ENCODE measurements at regions not wholly inside any gene's neighbourhood (a gene's known extent, or its start where the extent isn't known, plus 50 kb on each side); places are given as distances from the start of the nearest gene placed in this dataset.

DNA sequence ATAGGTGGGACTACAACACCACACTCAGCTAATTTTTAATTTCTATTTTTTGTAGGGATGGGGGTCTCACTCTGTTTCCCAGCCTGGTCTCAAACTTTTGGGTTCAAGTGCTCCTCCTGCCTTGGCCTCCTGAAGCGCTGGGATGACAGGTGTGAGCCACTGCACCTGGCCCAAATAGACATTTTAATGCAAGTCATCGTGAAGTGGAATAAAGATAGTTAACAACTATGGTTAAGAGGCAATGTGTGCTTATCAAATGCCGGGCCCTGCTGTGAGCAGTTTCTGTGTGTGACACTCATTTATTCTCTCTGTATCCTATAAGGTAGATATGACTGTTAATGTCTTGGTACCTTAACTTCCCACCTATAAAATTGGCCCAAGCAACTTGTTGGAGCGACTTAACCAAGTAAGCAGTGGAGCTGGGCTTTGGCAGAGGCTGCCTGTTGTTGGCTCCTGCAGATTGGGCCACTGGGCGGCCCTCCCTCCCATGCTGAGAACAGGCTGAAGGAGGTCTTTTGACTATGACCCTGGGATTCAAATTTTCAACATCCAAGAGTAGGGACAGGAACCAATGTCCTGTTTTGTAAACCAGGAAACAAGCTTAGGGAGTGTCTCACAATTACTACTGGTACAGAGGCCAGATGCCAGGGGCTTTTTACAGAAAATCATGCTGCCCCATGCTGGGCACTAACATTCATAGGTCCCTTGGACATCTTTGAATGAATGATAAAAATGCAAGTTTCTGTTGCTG, 450.7 kb downstream of the TSHZ3 start:
- Histone ChIP-seq H3F3A (ENCODE audit: low read depth) (no peaks in the 10 kb centered on the region), H3K4me1 (peaks cover 7% of the 10 kb centered on the region), H3K36me3 (no peaks in the 10 kb centered on the region), H3K9me3 (ENCODE audit: low read depth) (no peaks in the 10 kb centered on the region), H2AFZ (replicated peaks) (no peak overlapping the region), H3K4me3 (no peak overlapping the region), H4K20me1 (ENCODE audit: low read depth) (no peaks in the 10 kb centered on the region), H3K27ac (no peak overlapping the region), H3K4me2 (no peak overlapping the region), H3K27me3 (no peaks in the 10 kb centered on the region), H3K9ac (no peak overlapping the region), H3K79me2 (ENCODE audit: low read depth) (no peaks in the 10 kb centered on the region)
- no peaks in the 10 kb centered on the region for H3K9me3 Mint-ChIP-seq
- no peak for DNase-seq (ENCODE audit: low spot score)
- TF ChIP-seq, protein P1, sequence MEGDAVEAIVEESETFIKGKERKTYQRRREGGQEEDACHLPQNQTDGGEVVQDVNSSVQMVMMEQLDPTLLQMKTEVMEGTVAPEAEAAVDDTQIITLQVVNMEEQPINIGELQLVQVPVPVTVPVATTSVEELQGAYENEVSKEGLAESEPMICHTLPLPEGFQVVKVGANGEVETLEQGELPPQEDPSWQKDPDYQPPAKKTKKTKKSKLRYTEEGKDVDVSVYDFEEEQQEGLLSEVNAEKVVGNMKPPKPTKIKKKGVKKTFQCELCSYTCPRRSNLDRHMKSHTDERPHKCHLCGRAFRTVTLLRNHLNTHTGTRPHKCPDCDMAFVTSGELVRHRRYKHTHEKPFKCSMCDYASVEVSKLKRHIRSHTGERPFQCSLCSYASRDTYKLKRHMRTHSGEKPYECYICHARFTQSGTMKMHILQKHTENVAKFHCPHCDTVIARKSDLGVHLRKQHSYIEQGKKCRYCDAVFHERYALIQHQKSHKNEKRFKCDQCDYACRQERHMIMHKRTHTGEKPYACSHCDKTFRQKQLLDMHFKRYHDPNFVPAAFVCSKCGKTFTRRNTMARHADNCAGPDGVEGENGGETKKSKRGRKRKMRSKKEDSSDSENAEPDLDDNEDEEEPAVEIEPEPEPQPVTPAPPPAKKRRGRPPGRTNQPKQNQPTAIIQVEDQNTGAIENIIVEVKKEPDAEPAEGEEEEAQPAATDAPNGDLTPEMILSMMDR (IDR thresholded peaks at IDR 0.05): no peak
- TF ChIP-seq EZH2phosphoT487 (IDR thresholded peaks at IDR 0.05) (no peak), EZH2 (IDR thresholded peaks at IDR 0.05) (no peak)
- H3K4me3 Mint-ChIP-seq: no peak overlapping the region
- no peaks in the 10 kb centered on the region for H3K36me3 Mint-ChIP-seq
- peaks cover 10% of the 10 kb centered on the region for H3K4me1 Mint-ChIP-seq
- no peaks in the 10 kb centered on the region for H3K27me3 Mint-ChIP-seq (ENCODE audit: insufficient read depth, low read depth)
- H3K27ac Mint-ChIP-seq: no peak overlapping the region

DNA sequence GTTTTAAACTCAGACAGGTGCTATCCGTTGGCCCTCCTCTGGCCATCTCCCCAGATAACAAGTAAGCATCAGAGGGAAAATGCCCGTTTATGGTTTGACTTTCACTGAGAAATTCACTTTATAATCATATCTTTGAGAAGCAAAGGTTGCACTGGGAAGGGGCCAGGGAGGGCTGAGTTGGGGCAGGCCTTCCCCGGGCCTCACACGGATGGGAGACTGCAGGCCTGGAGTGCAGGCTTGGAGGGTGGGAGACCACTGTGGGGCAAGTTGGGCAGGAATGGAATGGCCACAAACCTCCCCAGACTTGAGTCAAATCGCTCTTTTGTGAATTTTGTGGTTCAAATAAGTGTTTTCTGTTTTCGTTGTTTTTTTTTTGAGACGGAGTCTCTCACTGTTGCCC, 451.7 kb downstream of the TSHZ3 start:
- TF ChIP-seq EZH2phosphoT487 (IDR thresholded peaks at IDR 0.05): no peak
- TF ChIP-seq, protein P1 (IDR thresholded peaks at IDR 0.05): no peak
- no peak for TF ChIP-seq EZH2 (IDR thresholded peaks at IDR 0.05)
- Histone ChIP-seq H3K9ac (no peak overlapping the region), H2AFZ (replicated peaks) (no peak overlapping the region), H3K27ac (no peak overlapping the region), H3K9me3 (ENCODE audit: low read depth) (no peaks in the 10 kb centered on the region), H3K79me2 (ENCODE audit: low read depth) (no peaks in the 10 kb centered on the region), H4K20me1 (ENCODE audit: low read depth) (no peaks in the 10 kb centered on the region), H3F3A (ENCODE audit: low read depth) (no peaks in the 10 kb centered on the region), H3K4me3 (no peak overlapping the region), H3K4me2 (no peak overlapping the region), H3K27me3 (no peaks in the 10 kb centered on the region), H3K36me3 (no peaks in the 10 kb centered on the region), H3K4me1 (peaks cover 7% of the 10 kb centered on the region)
- DNase-seq (ENCODE audit: low spot score): no peak
- Mint-ChIP-seq H3K4me3 (no peak overlapping the region), H3K27ac (no peak overlapping the region), H3K27me3 (ENCODE audit: insufficient read depth, low read depth) (no peaks in the 10 kb centered on the region), H3K9me3 (no peaks in the 10 kb centered on the region), H3K4me1 (peaks cover 10% of the 10 kb centered on the region), H3K36me3 (no peaks in the 10 kb centered on the region)

DNA sequence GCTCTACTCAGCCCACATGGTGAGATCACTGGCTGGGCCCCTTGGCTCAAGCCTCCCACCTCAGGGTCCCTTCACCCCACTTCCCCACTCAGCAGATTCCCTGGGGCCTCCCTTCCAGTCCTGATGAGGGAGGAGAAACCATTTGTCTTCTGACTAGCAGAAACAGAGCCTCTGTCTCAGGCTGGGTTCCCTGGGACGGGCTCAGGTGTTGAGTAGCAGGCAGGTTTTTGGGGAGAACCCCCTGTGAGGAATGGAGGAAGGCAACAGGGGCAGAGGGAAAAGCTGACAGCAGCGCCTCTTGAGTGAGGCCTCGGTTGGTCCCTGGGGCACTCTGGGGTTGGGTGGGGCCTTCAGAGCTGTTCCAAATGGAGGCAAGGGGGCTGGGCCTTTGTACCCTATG, 452.2 kb downstream of the TSHZ3 start:
- H3K4me1 Mint-ChIP-seq: peaks cover 10% of the 10 kb centered on the region
- DNase-seq (ENCODE audit: low spot score): no peak

More for the DNA sequence above, 452.2 kb downstream of the TSHZ3 start:
- H2AFZ ChIP-seq (replicated peaks): peak overlapping the region; percentile 65
- no peak overlapping the region for H3K4me3 ChIP-seq
- H3K27me3 ChIP-seq: no peaks in the 10 kb centered on the region
- no peaks in the 10 kb centered on the region for H3K36me3 ChIP-seq
- TF ChIP-seq, protein P1 (IDR thresholded peaks at IDR 0.05): no peak
- TF ChIP-seq EZH2 (IDR thresholded peaks at IDR 0.05): no peak
- TF ChIP-seq EZH2phosphoT487 (IDR thresholded peaks at IDR 0.05): no peak
- peaks cover 7% of the 10 kb centered on the region for H3K4me1 ChIP-seq
- Mint-ChIP-seq H3K36me3 (no peaks in the 10 kb centered on the region), H3K27ac (no peak overlapping the region), H3K9me3 (no peaks in the 10 kb centered on the region), H3K4me3 (no peak overlapping the region), H3K27me3 (ENCODE audit: insufficient read depth, low read depth) (no peaks in the 10 kb centered on the region)
- H4K20me1 ChIP-seq (ENCODE audit: low read depth): no peaks in the 10 kb centered on the region
- H3K4me2 ChIP-seq: no peak overlapping the region
- H3F3A ChIP-seq (ENCODE audit: low read depth): no peaks in the 10 kb centered on the region
- H3K9ac ChIP-seq: no peak overlapping the region
- no peaks in the 10 kb centered on the region for H3K79me2 ChIP-seq (ENCODE audit: low read depth)
- no peaks in the 10 kb centered on the region for H3K9me3 ChIP-seq (ENCODE audit: low read depth)
- no peak overlapping the region for H3K27ac ChIP-seq

Data from neural progenitor cell (in vitro differentiated cells).